Fibroblast of mammary gland (primary cell): ENCODE measurements at regions not wholly inside any gene's neighbourhood (a gene's known extent, or its start where the extent isn't known, plus 50 kb on each side); places are given as distances from the start of the nearest gene placed in this dataset.

Source experiments
- DNase-seq: peaks from one replicate; pipeline ENCODE4 v3.0.0-alpha.2; 2010; ENCODE audit warnings: low read depth
- H3K4me3 ChIP-seq: 2 replicates; pipeline ENCODE4 v1.5.1; 2011; ENCODE audit warnings: low read depth, mild to moderate bottlenecking, low read length, moderate library complexity; ENCODE audit not compliant: control insufficient read depth
- TF ChIP-seq, protein P1 (sequence below): conservative IDR thresholded peaks from 2 replicates; pipeline ENCODE4 v1.5.1; 2011; ENCODE audit warnings: low read depth, low read length, inconsistent platforms; ENCODE audit not compliant: control insufficient read depth, insufficient read depth

DNA sequence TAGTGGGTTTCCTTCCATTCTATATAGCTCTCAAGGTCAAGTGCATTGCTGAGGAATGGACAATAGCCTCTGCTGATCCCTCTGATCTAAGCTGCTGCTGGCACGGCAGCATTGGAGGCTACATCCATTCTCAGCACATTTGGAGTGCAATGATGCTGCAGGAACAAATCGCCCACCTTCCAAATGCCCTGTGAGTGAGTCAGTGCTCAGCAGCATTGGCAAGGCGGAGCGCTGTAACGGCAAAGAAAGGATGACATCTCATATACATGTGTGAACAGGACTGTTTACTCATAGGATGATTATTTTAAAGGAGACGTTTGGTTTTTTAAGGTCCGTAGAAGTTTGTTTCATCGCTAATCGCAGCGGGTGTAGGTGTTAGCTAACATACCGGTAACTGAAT lies 408.7 kb downstream of the ARHGEF28 start:
- DNase-seq = peak; percentile 93
- H3K4me3 ChIP-seq = peak overlapping the region; percentile 15

GRCh38 chr5:74032617-74033016 lies 406.6 kb downstream of the ARHGEF28 start:
- H3K4me3 ChIP-seq = no peak overlapping the region
- TF ChIP-seq, protein P1, sequence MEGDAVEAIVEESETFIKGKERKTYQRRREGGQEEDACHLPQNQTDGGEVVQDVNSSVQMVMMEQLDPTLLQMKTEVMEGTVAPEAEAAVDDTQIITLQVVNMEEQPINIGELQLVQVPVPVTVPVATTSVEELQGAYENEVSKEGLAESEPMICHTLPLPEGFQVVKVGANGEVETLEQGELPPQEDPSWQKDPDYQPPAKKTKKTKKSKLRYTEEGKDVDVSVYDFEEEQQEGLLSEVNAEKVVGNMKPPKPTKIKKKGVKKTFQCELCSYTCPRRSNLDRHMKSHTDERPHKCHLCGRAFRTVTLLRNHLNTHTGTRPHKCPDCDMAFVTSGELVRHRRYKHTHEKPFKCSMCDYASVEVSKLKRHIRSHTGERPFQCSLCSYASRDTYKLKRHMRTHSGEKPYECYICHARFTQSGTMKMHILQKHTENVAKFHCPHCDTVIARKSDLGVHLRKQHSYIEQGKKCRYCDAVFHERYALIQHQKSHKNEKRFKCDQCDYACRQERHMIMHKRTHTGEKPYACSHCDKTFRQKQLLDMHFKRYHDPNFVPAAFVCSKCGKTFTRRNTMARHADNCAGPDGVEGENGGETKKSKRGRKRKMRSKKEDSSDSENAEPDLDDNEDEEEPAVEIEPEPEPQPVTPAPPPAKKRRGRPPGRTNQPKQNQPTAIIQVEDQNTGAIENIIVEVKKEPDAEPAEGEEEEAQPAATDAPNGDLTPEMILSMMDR = no peak
- no peak for DNase-seq

More for the DNA sequence above, 408.7 kb downstream of the ARHGEF28 start:
- TF ChIP-seq, protein P1 = no peak

DNA sequence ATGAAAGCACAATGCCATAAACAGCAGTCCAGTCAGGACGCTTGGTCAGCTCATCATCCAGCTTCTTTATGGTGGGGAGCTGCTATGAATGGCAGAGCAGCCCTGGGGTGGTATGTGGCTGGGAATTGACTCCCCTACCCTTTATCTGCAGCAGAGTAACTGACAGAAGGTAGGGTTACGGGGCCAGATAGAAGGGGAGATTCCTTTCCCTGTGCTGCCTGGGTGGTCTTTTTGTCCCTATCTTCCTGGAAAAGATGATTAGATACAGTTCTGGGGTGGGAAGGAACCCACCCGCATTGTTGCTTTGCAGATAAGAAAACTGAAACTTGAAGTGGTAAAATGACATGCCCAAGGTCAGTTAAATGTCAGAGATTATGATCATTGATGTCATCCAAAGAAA lies 405.5 kb downstream of the ARHGEF28 start:
- DNase-seq = no peak
- TF ChIP-seq, protein P1 = no peak
- no peak overlapping the region for H3K4me3 ChIP-seq

DNA sequence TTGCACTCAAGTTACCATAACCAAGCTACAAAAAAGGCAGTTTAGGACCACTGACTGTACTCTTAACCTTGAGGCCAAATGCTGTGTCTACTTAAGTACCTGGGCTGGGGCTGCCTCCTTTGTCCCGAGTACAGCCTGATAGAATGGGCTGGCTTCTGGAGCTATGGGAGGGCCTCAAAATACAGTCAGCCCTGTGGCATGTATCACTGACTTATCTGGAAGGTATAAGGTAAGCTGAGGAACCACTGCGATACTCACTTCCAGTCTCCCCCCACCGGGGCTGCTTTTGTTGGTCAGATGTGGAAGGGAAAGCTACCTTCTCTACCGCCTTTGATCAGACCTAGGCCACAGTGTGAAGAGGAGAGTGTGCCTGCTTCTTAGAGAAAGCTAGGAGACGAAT lies 404.8 kb downstream of the ARHGEF28 start:
- TF ChIP-seq, protein P1 = no peak
- no peak for DNase-seq
- no peak overlapping the region for H3K4me3 ChIP-seq

DNA sequence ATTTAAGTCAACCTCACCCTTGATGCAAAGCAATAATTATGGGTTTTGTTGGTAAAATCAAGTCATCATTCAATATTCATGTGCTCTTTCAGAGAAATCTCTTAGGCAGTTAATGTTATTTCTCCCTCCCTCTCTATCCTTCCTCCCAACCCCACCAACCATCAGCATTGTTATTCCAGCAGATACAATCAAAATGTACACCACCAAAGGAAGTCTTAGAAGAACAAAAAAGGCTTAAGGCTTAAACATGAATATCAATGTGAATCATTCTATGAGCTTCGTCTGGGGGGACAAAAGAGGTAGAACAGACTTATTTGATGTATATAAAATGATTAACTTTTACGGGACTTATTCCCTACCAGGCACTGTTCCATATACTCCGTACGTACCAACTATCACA lies 404.4 kb downstream of the ARHGEF28 start:
- H3K4me3 ChIP-seq = no peak overlapping the region
- TF ChIP-seq, protein P1 = no peak
- no peak for DNase-seq

DNA sequence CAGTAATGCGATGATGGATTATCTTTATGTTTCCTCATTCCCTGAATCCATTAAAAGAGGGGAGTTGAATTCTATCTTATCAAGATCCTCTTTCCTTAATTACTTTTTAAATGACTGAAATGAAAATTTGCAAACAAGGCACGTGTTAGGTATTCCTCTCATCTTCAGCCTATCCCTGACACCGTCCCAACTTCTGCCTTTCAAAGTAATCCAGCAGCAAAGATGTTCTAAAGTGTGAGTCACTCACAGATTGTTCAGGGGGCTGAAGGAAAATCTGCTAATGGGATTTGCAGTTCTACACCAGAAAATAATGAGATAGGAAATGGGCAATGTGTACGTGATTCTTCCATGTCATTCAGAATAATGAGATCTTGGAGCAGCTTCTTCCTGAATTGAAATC lies 403.0 kb downstream of the ARHGEF28 start:
- no peak overlapping the region for H3K4me3 ChIP-seq
- TF ChIP-seq, protein P1 = no peak

DNA sequence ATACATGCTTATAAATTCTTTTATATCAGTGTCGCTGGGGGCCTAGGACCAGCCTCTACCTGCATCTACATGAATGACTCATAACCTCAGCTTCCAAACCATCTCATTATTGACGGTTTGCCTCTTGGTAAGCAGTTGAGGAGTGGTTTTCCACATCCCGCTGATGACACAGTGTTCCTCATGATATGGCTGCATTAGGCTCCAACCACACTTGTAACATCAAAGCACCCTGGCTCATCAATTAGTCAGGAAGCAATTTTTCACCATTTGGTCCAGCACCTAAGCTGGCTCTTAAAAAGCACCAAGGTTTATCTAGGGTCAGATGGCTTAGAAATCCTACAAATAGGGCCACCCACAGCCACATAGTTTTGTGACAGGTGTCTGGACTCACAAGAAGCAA lies 402.4 kb downstream of the ARHGEF28 start:
- DNase-seq = no peak
- TF ChIP-seq, protein P1 = no peak
- H3K4me3 ChIP-seq = no peak overlapping the region

More for the DNA sequence above, 403.0 kb downstream of the ARHGEF28 start:
- no peak for DNase-seq
